ENCODE measurements at regions not wholly inside any gene's neighbourhood (a gene's known extent, or its start where the extent isn't known, plus 50 kb on each side); places are given as distances from the start of the nearest gene placed in this dataset.

DNA sequence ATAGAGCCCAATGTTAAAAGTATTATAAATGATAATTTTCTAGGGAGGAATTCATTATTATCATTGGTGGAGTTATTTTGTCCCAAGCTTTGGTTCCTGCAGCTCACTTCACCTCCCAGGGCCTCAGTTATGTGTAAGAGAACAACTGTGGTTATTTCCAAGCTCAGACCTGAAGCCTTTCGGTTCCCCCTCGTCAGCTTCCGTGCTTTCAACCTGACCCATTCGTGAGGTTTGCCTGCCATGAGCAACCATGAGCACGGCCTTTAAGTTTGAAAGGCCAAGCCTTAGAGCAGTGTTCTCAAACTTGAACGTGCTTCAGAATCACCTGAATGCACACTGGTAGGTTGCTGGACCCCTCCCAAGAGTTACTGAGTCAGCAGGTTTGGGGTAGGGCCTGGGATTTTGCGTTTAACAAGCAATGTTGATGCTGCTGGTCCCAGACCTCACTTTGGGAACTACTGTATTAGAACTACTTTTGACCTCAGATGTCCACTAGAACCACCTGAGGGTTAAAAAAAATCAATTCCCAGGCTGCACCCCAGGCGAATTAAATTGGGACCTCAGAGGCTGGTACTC is 133.0 kb upstream of the PRMT8 start:
- Histone ChIP-seq H3K9ac (ENCODE audit: low read length) (no peak overlapping the region), H3K9me3 (ENCODE audit: insufficient read depth, low read length) (no peaks in the 10 kb centered on the region), H3K79me2 (ENCODE audit: low read length) (no peaks in the 10 kb centered on the region), H2AFZ (ENCODE audit: low read depth, low read length) (no peak overlapping the region), H4K20me1 (ENCODE audit: insufficient read depth, low read length) (no peaks in the 10 kb centered on the region), H3K36me3 (replicated peaks; ENCODE audit: low read depth, low read length) (no peaks in the 10 kb centered on the region), H3K27ac (ENCODE audit: low read length) (no peak overlapping the region), H3K27me3 (ENCODE audit: low read depth, low read length) (peaks cover 25% of the 10 kb centered on the region; the same call in 1 of the 2 replicates), H3K4me1 (ENCODE audit: low read length) (no peaks in the 10 kb centered on the region), H3K4me3 (ENCODE audit: low read length) (no peak overlapping the region), H3K4me2 (ENCODE audit: low read length) (no peak overlapping the region)
- TF ChIP-seq, protein P1, sequence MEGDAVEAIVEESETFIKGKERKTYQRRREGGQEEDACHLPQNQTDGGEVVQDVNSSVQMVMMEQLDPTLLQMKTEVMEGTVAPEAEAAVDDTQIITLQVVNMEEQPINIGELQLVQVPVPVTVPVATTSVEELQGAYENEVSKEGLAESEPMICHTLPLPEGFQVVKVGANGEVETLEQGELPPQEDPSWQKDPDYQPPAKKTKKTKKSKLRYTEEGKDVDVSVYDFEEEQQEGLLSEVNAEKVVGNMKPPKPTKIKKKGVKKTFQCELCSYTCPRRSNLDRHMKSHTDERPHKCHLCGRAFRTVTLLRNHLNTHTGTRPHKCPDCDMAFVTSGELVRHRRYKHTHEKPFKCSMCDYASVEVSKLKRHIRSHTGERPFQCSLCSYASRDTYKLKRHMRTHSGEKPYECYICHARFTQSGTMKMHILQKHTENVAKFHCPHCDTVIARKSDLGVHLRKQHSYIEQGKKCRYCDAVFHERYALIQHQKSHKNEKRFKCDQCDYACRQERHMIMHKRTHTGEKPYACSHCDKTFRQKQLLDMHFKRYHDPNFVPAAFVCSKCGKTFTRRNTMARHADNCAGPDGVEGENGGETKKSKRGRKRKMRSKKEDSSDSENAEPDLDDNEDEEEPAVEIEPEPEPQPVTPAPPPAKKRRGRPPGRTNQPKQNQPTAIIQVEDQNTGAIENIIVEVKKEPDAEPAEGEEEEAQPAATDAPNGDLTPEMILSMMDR (IDR thresholded peaks at IDR 0.05; ENCODE audit: low read depth, low read length) = no peak
- no peak for TF ChIP-seq EZH2phosphoT487 (IDR thresholded peaks at IDR 0.05; ENCODE audit: low read depth)

DNA sequence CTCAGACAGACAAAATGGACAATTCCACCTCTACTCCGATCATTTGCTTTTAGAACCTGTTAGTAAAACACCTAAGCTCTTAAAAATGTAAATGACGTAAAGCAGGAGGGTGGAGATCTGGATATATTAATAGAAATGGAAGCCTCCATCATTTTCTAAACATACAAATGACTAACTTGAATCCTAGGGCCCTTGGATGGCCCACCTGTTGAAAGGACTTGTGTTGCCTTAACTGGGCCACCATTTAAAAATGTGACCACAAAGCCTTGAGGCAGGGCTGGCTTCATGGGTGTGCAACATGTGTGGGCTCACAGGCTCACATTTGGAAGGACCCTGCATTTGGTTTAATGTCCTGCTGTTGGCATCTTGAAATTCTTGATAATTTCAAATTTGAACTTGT is 131.5 kb upstream of the PRMT8 start:
- no peak overlapping the region for H3K4me2 ChIP-seq (ENCODE audit: low read length)
- no peaks in the 10 kb centered on the region for H3K36me3 ChIP-seq (replicated peaks; ENCODE audit: low read depth, low read length)
- H2AFZ ChIP-seq (ENCODE audit: low read depth, low read length) = no peak overlapping the region
- no peak overlapping the region for H3K9ac ChIP-seq (ENCODE audit: low read length)
- H3K4me1 ChIP-seq (ENCODE audit: low read length) = peaks cover 7% of the 10 kb centered on the region; the same call in 1 of the 2 replicates
- H3K79me2 ChIP-seq (ENCODE audit: low read length) = no peaks in the 10 kb centered on the region
- no peaks in the 10 kb centered on the region for H4K20me1 ChIP-seq (ENCODE audit: insufficient read depth, low read length)
- no peak for TF ChIP-seq EZH2phosphoT487 (IDR thresholded peaks at IDR 0.05; ENCODE audit: low read depth)
- TF ChIP-seq, protein P1 (IDR thresholded peaks at IDR 0.05; ENCODE audit: low read depth, low read length) = no peak
- H3K9me3 ChIP-seq (ENCODE audit: insufficient read depth, low read length) = no peaks in the 10 kb centered on the region
- H3K27ac ChIP-seq (ENCODE audit: low read length) = no peak overlapping the region
- H3K27me3 ChIP-seq (ENCODE audit: low read depth, low read length) = peaks cover 21% of the 10 kb centered on the region; the same call in 1 of the 2 replicates
- no peak overlapping the region for H3K4me3 ChIP-seq (ENCODE audit: low read length)

DNA sequence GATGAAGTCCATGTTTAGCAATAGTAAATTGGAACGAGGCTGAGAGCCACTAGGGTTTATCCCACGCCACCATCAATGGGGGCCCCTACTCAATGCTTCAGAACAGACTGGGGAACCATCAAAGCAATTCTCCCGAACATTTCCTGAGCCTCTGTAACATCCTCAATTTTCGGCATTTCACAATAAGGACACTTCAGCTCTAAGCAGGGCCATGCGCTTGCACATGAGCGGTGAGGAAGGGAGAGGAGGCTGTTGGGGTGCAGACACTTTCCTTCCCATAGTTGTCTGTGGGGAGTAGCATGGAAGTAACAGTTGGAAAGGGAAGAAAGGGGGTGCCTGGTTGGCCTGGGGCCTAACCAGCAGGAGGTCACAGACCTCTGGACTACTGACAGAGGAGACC is 129.9 kb upstream of the PRMT8 start:
- H4K20me1 ChIP-seq (ENCODE audit: insufficient read depth, low read length) = no peaks in the 10 kb centered on the region
- H3K9ac ChIP-seq (ENCODE audit: low read length) = no peak overlapping the region
- no peaks in the 10 kb centered on the region for H3K9me3 ChIP-seq (ENCODE audit: insufficient read depth, low read length)

DNA sequence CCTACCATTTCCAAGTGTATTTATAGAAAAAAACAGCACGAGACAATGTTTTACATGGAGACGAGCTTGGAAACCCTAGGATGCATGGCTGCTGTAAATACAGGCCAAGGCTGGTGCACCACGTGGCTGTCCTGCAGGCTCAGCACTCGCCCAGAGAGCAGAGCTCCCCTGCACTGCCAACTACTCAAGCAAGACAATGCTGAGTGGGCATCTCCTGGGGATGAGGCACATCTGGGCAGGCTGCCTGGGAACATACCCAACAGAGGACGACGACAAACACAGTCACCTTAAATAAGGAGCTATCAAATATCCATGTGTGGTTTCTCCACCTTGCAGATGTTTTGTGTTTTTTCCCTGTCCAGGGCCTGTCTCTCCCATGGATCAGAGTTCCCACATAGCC is 128.3 kb upstream of the PRMT8 start:
- no peaks in the 10 kb centered on the region for H3K9me3 ChIP-seq (ENCODE audit: insufficient read depth, low read length)
- TF ChIP-seq, protein P1 (IDR thresholded peaks at IDR 0.05; ENCODE audit: low read depth, low read length) = no peak
- no peak for TF ChIP-seq EZH2phosphoT487 (IDR thresholded peaks at IDR 0.05; ENCODE audit: low read depth)
- peaks cover 10% of the 10 kb centered on the region; the same call in 1 of the 2 replicates for H3K27me3 ChIP-seq (ENCODE audit: low read depth, low read length)
- H3K36me3 ChIP-seq (replicated peaks; ENCODE audit: low read depth, low read length) = no peaks in the 10 kb centered on the region
- peaks cover 7% of the 10 kb centered on the region; the same call in 1 of the 2 replicates for H3K4me1 ChIP-seq (ENCODE audit: low read length)
- H3K9ac ChIP-seq (ENCODE audit: low read length) = no peak overlapping the region
- H3K4me2 ChIP-seq (ENCODE audit: low read length) = no peak overlapping the region
- H2AFZ ChIP-seq (ENCODE audit: low read depth, low read length) = no peak overlapping the region
- H4K20me1 ChIP-seq (ENCODE audit: insufficient read depth, low read length) = no peaks in the 10 kb centered on the region
- no peak overlapping the region for H3K27ac ChIP-seq (ENCODE audit: low read length)
- H3K4me3 ChIP-seq (ENCODE audit: low read length) = no peak overlapping the region
- H3K79me2 ChIP-seq (ENCODE audit: low read length) = no peaks in the 10 kb centered on the region

More for the DNA sequence above, 129.9 kb upstream of the PRMT8 start:
- H3K4me1 ChIP-seq (ENCODE audit: low read length) = peaks cover 7% of the 10 kb centered on the region; the same call in 1 of the 2 replicates
- no peak overlapping the region for H2AFZ ChIP-seq (ENCODE audit: low read depth, low read length)
- no peak overlapping the region for H3K27ac ChIP-seq (ENCODE audit: low read length)
- no peaks in the 10 kb centered on the region for H3K36me3 ChIP-seq (replicated peaks; ENCODE audit: low read depth, low read length)
- no peaks in the 10 kb centered on the region for H3K79me2 ChIP-seq (ENCODE audit: low read length)
- peaks cover 15% of the 10 kb centered on the region; the same call in 1 of the 2 replicates for H3K27me3 ChIP-seq (ENCODE audit: low read depth, low read length)
- no peak overlapping the region for H3K4me2 ChIP-seq (ENCODE audit: low read length)
- TF ChIP-seq, protein P1 (IDR thresholded peaks at IDR 0.05; ENCODE audit: low read depth, low read length) = no peak
- TF ChIP-seq EZH2phosphoT487 (IDR thresholded peaks at IDR 0.05; ENCODE audit: low read depth) = no peak
- no peak overlapping the region for H3K4me3 ChIP-seq (ENCODE audit: low read length)
